ENCODE measurements at regions not wholly inside any gene's neighbourhood (a gene's known extent, or its start where the extent isn't known, plus 50 kb on each side); places are given as distances from the start of the nearest gene placed in this dataset.

DNA sequence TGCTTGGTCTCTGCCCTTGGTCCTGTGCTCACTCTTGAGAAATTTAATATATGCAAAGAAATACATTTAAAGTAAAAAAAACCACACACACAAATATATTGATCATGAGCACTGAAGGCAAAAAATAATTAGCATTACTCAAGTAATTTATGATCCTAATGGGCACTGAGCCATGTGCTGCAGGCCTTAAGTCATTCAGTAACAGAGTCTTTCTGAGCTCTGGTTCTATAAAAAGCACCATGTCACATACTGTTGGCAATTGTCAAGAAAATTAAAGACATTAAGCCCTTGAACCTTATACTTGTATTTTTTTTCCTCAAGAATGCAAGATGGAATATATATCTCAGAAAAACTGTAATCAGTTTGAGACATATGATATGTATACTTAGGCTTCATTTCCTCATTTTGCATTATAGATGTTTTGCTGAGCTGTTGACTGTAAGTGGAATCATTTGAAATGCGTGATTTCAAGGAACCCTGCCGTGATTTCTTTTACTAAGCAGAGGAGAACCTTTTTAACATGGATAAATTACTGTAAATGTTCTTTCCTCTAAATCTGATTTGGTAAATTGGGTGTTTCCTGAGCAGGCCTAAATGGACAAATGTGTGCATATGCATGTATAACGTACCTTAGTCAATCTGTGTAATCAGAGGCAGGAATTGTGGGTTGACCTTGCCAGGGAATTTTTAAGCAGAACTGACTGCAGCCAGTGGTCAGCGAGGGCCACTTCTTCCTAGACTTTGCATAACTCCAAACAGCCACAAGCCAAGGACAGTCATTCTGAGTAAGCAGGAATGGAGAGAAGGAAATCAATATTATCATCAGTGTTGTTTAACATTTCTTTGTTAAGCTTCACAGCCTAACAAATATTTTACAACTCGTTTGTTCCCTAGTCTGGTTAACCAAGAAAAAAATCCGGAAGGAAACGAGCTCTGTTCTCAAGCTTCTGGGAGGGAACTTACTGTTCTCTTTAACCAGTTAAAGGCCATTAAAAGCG, 191.5 kb upstream of the ATP5MC3 start:
- TF ChIP-seq, protein P1, sequence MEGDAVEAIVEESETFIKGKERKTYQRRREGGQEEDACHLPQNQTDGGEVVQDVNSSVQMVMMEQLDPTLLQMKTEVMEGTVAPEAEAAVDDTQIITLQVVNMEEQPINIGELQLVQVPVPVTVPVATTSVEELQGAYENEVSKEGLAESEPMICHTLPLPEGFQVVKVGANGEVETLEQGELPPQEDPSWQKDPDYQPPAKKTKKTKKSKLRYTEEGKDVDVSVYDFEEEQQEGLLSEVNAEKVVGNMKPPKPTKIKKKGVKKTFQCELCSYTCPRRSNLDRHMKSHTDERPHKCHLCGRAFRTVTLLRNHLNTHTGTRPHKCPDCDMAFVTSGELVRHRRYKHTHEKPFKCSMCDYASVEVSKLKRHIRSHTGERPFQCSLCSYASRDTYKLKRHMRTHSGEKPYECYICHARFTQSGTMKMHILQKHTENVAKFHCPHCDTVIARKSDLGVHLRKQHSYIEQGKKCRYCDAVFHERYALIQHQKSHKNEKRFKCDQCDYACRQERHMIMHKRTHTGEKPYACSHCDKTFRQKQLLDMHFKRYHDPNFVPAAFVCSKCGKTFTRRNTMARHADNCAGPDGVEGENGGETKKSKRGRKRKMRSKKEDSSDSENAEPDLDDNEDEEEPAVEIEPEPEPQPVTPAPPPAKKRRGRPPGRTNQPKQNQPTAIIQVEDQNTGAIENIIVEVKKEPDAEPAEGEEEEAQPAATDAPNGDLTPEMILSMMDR (IDR thresholded peaks at IDR 0.05): no peak
- TF ChIP-seq POLR2A (IDR thresholded peaks at IDR 0.05): no peak
